ENCODE measurements at regions not wholly inside any gene's neighbourhood (a gene's known extent, or its start where the extent isn't known, plus 50 kb on each side); places are given as distances from the start of the nearest gene placed in this dataset.
"Not testable (repeated sequence)": the region's sequence is repeated elsewhere in the genome, so short reads cannot be mapped to it uniquely, and the experiment has no call there.

GRCh38 chr22:25397616-25398015 lies 166.9 kb upstream of the GRK3 start:
- no peak for DNase-seq

- not testable (repeated sequence) for DNase-seq
Measured at GRCh38 chr22:25398591-25399062, 165.8 kb upstream of the GRK3 start.

GRCh38 chr22:25399649-25400151 lies 164.8 kb upstream of the GRK3 start:
- DNase-seq = no peak

DNA sequence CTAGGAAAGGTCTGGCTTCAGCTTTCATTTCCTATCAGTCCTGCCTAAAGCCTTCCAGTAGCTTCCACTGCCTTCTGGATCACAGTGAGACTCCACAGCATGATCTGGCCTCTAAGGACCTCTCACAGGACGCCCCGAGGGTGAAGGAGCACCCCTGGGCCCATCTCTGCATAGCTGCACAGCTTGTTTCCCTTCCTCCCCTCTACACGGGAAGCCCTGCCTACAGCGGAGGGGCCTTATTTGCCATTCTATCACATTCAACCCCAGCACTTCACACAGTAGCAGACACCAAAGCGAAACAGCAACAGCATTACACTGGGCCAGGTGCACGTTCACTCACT lies 162.3 kb upstream of the GRK3 start:
- DNase-seq = no peak

DNA sequence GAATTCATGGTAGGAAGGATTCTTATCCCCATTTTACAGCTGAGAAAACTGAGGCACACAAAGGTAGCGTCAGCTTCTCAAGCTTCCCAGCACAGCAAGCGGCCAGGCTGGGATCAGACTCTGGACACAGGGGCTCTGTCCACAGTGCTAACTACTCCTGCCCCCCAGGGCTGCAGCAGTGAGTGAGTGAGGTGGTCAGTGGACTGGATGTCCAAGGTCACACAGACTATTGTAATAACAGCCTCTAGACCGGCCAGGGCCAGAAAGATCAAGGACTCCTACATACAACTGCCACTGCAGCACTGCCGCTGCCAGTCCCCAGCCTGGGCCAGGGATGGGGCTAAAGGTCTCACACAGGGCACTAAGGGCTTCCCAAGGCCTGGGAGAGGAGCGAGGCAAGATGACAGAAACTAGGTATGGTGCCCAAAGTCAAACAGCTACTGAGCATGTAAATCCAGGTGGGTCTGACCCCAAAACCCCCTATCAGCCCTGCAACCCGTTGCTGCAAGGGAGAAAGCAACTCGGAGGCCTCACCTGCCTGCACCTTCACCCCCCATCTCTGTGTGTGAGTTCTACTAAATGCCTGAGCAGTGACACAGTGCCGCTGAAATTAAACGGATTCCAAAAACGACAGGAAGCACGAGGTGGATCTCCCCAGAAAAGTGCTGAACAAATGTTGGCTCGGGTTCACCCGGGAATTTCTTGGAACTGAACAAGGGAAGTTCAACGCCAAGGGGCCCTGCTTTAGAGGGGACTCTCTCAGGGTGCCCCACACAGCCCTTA lies 161.8 kb upstream of the GRK3 start:
- no peak for DNase-seq

DNA sequence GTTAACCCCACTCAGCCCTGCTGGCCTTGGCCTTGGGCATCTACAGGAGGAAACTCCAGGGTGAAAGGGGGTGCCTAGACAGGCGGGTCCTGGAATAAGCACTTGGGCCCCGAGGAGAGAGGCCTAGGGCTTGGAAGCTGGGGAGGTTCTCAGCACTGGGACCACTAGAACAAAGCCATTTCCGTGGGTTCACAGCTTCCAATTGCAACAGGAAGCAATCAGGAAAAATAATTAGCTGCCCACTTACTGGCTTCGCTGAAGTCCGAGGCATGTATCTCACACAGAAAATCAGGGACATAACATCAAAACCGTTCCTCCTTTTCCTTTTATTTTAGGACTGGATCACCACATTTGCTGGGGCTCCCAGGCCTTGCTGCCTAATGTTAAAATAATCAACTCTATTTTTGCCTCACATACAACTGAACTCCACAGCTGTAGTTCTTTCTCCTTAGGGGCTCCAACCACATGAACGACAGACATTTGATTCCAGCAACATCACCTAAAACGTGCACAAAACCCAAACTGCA lies 161.1 kb upstream of the GRK3 start:
- no peak for DNase-seq

DNA sequence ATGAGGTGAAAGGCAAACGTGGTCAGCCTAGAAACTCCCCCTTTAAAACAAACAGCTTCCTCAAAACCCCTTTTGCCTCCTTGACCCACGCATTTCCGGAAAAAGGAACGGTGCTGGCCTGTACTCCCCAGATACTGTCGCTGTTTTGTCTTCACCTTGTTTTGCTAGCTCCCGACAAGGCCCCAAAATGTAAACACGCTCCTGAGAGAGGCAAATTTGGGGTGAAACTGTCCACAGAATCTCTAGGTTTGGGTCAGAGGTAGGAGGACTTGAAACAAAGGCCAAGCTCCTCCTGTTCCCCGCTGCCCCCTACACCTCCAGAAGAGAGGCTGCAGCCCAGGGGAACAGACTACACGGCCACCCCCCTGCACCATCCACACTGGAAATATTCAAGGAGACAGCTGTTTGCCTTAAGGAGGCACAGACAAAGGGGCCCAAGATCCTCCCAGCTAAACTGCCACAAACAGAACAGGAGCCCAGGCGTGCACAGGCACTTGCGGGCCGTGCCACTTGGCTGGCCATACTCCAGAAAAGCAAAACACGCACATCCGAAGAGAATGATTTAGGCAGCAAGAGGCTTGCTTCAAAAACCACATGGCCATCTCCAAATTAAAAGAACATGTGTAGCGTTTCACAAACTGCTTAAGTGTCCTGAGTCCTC lies 160.5 kb upstream of the GRK3 start:
- DNase-seq = no peak

- no peak for DNase-seq
Measured at GRCh38 chr22:25404556-25404927, 159.9 kb upstream of the GRK3 start.

GRCh38 chr22:25404928-25405816 lies 159.3 kb upstream of the GRK3 start:
- DNase-seq = peak; percentile 46

GRCh38 chr22:25405841-25406509 lies 158.5 kb upstream of the GRK3 start:
- no peak for DNase-seq

- no peak for DNase-seq
Measured at GRCh38 chr22:25406510-25407210, 157.8 kb upstream of the GRK3 start.

GRCh38 chr22:25407226-25407858 lies 157.1 kb upstream of the GRK3 start:
- no peak for DNase-seq

DNA sequence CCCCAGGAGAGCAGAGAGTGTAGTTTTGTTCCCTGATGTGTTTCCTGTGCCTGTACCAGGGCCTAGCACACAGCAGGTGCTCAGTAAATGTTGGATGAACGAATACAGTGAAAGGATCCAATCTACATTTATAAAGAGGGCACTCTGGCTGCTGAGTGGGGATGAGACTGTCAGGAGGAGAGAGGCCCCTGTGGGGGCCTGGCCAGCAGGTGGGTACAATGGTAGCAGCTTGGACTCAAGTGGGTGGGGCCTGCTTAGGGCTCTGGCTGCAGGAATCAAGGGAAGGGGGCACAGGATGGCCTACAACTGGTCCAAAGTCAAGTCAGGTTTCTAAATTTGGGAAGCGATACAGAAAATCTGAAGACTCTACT lies 156.6 kb upstream of the GRK3 start:
- no peak for DNase-seq

GRCh38 chr22:25409240-25409639 lies 155.2 kb upstream of the GRK3 start:
- DNase-seq = no peak

DNA sequence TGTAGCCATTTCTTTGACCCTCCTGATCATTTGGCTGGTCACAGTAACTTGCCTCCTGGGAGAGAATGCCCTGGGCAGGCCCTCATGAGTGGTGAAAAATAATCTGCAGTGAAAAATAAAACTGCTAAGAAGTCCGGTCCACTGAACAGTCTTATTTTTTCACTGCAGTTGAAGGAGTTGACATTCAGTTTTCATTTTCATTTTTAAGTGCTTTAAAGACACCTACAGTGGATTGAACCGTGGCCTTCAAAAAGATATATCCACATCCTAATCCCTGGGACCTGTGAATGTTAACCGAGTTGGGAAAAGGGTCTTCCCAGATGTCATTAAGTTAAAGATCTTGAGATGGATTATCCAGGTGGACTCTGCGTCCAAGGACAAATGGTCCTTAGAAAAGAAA lies 153.6 kb upstream of the GRK3 start:
- DNase-seq = no peak

- DNase-seq = no peak
Measured at GRCh38 chr22:25413620-25414019, 150.9 kb upstream of the GRK3 start.

- DNase-seq = not testable (repeated sequence)
Measured at GRCh38 chr22:25415731-25416130, 148.7 kb upstream of the GRK3 start.

DNA sequence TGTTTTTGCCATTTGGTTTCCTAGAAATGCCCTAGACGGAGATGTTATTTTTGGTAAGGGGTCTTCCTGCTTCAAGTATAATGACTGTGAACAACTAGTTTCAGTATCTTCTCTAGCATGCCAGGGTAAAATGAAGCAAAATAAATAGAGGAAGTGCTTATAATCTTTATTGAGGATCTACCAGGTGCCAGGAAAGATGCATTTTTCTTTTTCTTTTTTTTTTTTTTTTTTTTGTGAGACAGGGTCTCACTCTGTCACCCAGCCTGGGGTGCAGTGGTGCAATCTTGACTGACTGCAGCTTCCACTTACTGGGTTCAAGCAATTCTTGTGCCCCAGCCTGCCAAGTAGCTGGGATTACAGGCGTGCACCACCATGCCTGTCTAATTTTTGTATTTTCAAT lies 146.6 kb upstream of the GRK3 start:
- not testable (repeated sequence) for DNase-seq

DNA sequence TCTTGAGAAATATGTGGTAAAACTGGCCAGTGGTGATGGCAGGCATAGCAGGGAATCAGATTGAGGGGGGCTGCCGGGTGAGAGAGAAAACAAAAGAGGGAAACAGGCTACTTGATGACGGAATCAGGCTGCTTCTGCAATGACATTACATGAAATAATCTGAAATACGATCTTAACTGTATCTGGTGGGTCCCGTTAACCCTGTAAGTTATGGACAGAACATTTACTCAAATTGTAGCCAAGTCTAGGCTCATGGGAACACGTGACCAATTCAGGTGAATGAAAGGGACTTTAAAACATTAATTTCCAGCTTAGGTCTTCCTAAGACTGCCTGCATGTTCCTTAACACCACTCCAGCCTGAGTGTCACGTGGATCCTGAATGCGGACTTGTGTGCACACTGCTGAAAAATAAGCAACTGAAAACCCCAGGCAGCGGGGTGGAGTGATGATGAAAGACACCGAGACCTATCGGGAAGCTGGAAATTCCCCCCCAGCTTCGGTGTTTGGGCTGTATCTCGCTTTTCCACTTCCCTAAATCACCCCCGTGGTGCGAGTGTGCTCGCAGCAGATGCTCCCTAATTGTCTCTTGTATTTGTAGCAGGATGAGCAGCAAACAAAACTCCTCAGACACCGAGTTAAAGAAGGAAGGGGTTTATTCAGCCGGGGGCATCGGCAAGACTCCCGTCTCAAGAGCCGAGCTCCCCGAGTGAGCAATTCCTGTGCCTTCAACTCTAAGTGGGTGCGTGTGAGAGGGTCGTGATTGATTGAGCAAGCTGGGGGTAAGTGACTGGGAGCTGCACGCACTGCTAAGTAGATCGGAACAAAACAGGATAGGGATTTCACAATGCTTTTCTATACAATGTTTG lies 145.0 kb upstream of the GRK3 start:
- no peak for DNase-seq

DNA sequence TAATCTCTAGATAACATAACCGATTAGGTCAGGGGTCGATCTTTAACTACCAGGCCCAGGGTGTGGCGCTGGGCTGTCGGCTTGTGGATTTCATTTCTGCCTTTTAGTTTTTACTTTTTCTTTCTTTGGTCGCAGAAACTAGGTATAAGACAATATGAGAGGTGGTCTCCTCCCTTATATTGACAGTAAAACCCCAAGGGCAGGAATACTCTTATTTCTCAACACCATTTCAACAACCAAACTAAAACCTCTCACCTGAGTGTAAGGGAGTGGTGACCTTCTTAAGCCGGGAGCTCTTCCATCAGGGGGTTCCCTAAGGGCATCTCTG lies 144.4 kb upstream of the GRK3 start:
- not testable (repeated sequence) for DNase-seq

All from effector CD8-positive, alpha-beta T cell (primary cell).